T-helper 17 cell (primary cell): ENCODE measurements at regions not wholly inside any gene's neighbourhood (a gene's known extent, or its start where the extent isn't known, plus 50 kb on each side); places are given as distances from the start of the nearest gene placed in this dataset.

Experiments
- ATAC-seq: fragments of 150-1000 bp; cut with Tn5 transposase; 2 replicates; pipeline ENCODE4 v1.10.0; 2021; ENCODE audit warnings: mild to moderate bottlenecking, moderate library complexity
- DNase-seq, 3 donors: peaks; one replicate each; pipeline versions ENCODE4 v3.0.0 to v3.0.0-alpha.2; 2020 to 2021
- H3K9me3 ChIP-seq: one replicate; pipeline ENCODE4 v1.7.0; 2013; ENCODE audit warnings: low read length, mild to moderate bottlenecking; ENCODE audit not compliant: control insufficient read depth, poor library complexity, severe bottlenecking
- H3K27ac Mint-ChIP-seq: one replicate; pipeline ENCODE4 v1.8.0; 2022; ENCODE audit warnings: mild to moderate bottlenecking, moderate library complexity, mixed read lengths
- H3K27me3 Mint-ChIP-seq: one replicate; pipeline ENCODE4 v1.8.0; 2022; ENCODE audit warnings: mixed read lengths
- H3K36me3 Mint-ChIP-seq: one replicate; pipeline ENCODE4 v1.8.0; 2022; ENCODE audit warnings: low read depth, mixed read lengths
- H3K4me1 Mint-ChIP-seq: one replicate; pipeline ENCODE4 v1.8.0; 2022; ENCODE audit warnings: mild to moderate bottlenecking, mixed read lengths
- H3K4me3 Mint-ChIP-seq: one replicate; pipeline ENCODE4 v1.8.0; 2022; ENCODE audit warnings: mild to moderate bottlenecking, moderate library complexity, mixed read lengths

- ATAC-seq (no peak), DNase-seq (no peak)
- no peak overlapping the region for H3K27ac Mint-ChIP-seq
- no peaks in the 10 kb centered on the region for H3K4me1 Mint-ChIP-seq
- H3K36me3 Mint-ChIP-seq, result no peaks in the 10 kb centered on the region
- peaks cover 15% of the 10 kb centered on the region for H3K27me3 Mint-ChIP-seq
- H3K4me3 Mint-ChIP-seq, result no peak overlapping the region
- no peaks in the 10 kb centered on the region for H3K9me3 ChIP-seq
Measured at GRCh38 chr6:6402591-6402990, 82.1 kb upstream of the F13A1 start.

GRCh38 chr6:6405031-6405430 is 84.6 kb upstream of the F13A1 start:
- Mint-ChIP-seq H3K27me3 (peaks cover 10% of the 10 kb centered on the region), H3K4me1 (no peaks in the 10 kb centered on the region), H3K36me3 (no peaks in the 10 kb centered on the region), H3K4me3 (no peak overlapping the region), H3K27ac (no peak overlapping the region)
- no peaks in the 10 kb centered on the region for H3K9me3 ChIP-seq
- ATAC-seq (no peak), DNase-seq (no peak)

DNA sequence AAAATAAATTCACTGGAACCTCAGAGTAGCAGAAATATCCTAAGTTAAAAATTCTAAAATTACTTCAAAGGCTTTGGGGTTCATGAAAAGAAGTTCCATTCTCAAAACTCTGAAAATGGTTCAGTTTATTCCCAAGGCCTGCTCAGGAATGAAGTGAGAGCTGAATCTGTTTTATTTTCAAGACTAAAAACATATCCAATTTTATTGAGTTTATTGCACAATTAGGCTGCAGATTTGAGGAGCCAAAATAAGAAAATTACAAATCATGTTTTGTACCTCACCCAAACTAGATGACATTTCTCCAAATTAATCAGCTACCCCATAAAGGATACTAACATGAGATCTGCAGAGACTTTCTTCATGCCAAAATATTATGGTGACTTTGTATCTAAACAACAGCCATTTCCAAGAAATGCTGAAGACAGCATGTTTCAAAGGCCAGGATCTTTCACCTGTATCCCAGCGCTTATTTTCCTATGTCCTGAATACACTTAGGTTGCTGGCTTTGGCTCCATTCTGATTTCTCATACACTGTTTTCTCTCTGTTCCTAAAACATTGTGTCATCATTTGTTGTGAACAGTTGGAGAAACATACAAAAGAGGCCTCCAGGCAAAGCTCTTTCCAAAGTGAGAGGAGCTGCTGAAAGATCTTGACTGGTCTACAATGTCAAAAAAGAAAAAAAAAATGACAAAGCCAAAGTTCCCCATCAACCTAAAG is 85.7 kb upstream of the F13A1 start:
- no peaks in the 10 kb centered on the region for H3K9me3 ChIP-seq
- Mint-ChIP-seq H3K36me3 (no peaks in the 10 kb centered on the region), H3K27ac (no peak overlapping the region), H3K4me1 (no peaks in the 10 kb centered on the region), H3K27me3 (peaks cover 20% of the 10 kb centered on the region), H3K4me3 (no peak overlapping the region)
- no peak for ATAC-seq
- DNase-seq, result no peak

DNA sequence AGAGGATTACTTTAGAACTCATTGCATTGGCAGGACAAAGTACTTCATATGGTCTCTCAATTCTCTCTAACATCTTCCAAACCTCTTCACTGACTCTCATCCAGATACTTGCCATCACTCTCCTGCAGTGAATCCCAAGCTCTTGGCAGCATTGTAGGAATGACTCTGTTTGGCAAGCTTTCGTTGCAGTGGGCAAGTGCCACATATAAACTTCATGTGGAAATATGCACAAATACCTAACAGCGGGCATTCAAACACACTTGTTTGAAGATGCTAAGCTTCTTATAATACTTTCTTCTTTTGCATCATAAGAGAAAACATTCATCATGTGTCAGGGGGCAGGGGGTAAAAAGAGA is 86.2 kb upstream of the F13A1 start:
- ATAC-seq, result no peak
- no peaks in the 10 kb centered on the region for H3K36me3 Mint-ChIP-seq
- peaks cover 20% of the 10 kb centered on the region for H3K27me3 Mint-ChIP-seq

GRCh38 chr6:6407071-6407741 is 86.7 kb upstream of the F13A1 start:
- DNase-seq (no peak), ATAC-seq (peak; percentile 76)
- no peak overlapping the region for H3K4me3 Mint-ChIP-seq
- no peak overlapping the region for H3K27ac Mint-ChIP-seq
- peaks cover 20% of the 10 kb centered on the region for H3K27me3 Mint-ChIP-seq
- no peaks in the 10 kb centered on the region for H3K9me3 ChIP-seq
- H3K4me1 Mint-ChIP-seq, result no peaks in the 10 kb centered on the region
- H3K36me3 Mint-ChIP-seq, result no peaks in the 10 kb centered on the region

More for the DNA sequence above, 86.2 kb upstream of the F13A1 start:
- no peak for DNase-seq
- Mint-ChIP-seq H3K4me3 (no peak overlapping the region), H3K4me1 (no peaks in the 10 kb centered on the region), H3K27ac (no peak overlapping the region)
- no peaks in the 10 kb centered on the region for H3K9me3 ChIP-seq

DNA sequence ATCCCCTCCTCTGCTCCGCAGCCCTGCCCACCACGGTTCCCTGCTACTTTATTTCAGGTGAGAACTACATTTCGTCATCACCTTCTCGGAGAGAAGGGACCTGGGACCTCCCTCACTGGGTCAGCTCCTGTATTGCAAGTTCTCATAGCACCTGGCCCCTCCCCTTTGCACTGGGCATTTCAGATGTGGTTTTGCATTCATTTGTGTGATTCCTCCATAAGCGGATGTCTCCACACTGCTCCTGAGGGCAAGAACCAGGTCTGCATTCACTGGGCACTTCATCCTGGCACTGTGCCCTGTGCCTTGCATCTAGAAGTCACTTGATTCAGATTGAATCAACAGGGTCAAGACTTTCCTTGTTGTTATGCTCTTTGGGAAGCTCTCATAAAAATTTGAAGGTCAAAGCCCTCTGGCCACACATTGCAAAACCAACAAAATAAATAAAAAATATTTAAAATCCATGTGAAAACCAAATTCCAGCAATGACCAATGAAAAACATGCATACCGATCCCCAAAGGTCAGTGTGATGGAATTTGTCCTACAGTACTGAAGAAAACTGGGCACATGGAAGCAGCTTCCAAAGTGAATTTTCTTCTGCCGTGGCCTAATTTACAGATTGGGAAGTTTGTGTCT is 89.1 kb upstream of the F13A1 start:
- Mint-ChIP-seq H3K36me3 (no peaks in the 10 kb centered on the region), H3K27ac (no peak overlapping the region), H3K4me1 (no peaks in the 10 kb centered on the region), H3K27me3 (peaks cover 30% of the 10 kb centered on the region), H3K4me3 (no peak overlapping the region)
- ATAC-seq (no peak), DNase-seq (no peak)
- no peaks in the 10 kb centered on the region for H3K9me3 ChIP-seq

DNA sequence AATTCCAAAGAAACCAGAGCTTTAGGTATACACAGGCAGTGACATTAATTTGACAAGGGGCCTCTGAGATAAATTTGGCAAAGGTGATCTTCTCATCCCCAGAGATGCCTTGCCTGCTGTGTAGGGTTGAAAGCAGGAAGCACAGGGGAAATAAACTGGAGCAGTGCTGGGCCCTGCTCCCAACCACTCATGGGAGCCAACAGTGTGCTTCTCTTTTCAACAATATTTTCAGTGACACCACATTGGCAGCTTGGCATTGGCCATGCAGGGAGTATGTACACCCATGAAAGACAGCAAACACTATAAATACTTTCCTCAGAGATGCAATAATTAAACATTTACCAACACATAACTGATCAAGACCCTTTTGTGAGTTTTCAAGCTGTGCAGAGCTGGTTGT is 90.7 kb upstream of the F13A1 start:
- Mint-ChIP-seq H3K4me1 (no peaks in the 10 kb centered on the region), H3K27me3 (peaks cover 40% of the 10 kb centered on the region), H3K36me3 (no peaks in the 10 kb centered on the region), H3K4me3 (no peak overlapping the region), H3K27ac (no peak overlapping the region)
- H3K9me3 ChIP-seq, result no peaks in the 10 kb centered on the region
- ATAC-seq (no peak), DNase-seq (no peak)

DNA sequence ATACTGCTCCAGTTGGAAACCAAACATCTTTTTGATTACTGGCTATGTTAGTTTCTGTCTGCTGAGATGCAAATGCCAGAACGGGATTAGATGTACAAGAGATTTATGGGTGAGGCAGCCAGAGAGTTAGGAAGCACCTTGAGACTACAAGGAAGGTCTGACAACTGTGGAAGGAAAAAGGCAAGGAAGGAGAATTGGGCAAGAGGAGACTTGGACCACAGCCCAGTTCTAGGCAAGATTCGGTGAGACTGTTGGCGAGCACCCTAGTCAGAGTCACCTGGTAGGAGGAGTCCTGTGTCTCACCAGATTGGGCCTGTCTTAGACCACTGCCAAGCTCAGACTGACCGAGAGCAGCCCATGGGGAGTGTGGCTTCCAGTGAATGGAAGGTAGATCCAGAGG is 91.8 kb upstream of the F13A1 start:
- H3K27me3 Mint-ChIP-seq, result peaks cover 42% of the 10 kb centered on the region
- H3K36me3 Mint-ChIP-seq, result no peaks in the 10 kb centered on the region

DNA sequence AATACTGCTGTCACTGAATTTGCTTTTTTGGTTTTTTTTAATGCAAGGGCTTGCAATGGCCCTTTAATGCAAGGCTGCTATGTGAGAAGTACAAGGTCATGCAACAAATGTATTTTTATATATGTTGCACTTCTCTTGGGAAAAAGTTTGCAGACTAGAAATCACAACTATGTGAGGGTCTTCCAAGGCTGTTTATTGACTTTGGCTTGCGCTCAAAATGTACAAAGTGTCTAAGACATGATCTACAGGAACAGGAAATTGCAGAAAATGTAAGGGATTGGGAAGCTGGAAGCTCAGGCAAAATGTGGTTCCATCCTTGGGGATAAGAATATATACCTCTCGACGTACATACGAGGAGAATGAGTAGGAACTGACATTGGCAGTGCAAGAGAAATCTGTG is 92.2 kb upstream of the F13A1 start:
- Mint-ChIP-seq H3K4me1 (no peaks in the 10 kb centered on the region), H3K36me3 (no peaks in the 10 kb centered on the region), H3K27me3 (peaks cover 42% of the 10 kb centered on the region), H3K27ac (no peak overlapping the region), H3K4me3 (no peak overlapping the region)
- DNase-seq, result no peak
- no peak for ATAC-seq
- H3K9me3 ChIP-seq, result no peaks in the 10 kb centered on the region

More for the DNA sequence above, 91.8 kb upstream of the F13A1 start:
- H3K9me3 ChIP-seq, result no peaks in the 10 kb centered on the region
- DNase-seq (no peak), ATAC-seq (no peak)
- Mint-ChIP-seq H3K4me3 (no peak overlapping the region), H3K4me1 (no peaks in the 10 kb centered on the region), H3K27ac (no peak overlapping the region)

- H3K9me3 ChIP-seq, result no peaks in the 10 kb centered on the region
- peaks cover 36% of the 10 kb centered on the region for H3K27me3 Mint-ChIP-seq
- ATAC-seq (no peak), DNase-seq (no peak)
- H3K36me3 Mint-ChIP-seq, result no peaks in the 10 kb centered on the region
- H3K4me1 Mint-ChIP-seq, result no peaks in the 10 kb centered on the region
- H3K4me3 Mint-ChIP-seq, result no peak overlapping the region
- no peak overlapping the region for H3K27ac Mint-ChIP-seq
Measured at GRCh38 chr6:6414931-6415330, 94.5 kb upstream of the F13A1 start.

DNA sequence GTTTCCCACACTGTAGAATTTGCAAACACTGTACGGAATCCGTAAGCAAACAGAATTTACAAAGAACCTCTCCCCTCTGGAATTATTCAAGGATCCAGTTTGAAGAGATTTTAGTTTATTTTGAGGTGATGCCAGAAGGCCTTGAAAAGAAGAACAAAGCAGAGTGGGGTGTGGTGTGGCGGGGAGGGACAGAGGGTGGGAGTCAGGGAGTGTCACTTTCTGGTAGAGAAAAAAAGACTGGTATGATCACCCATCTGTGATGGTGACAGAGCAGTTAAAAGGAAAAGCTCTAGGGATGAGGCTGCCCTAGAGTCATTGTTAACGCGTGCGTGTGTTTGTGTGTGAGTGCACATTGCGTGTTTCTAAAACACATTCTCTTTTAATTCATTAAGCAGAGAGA is 97.0 kb upstream of the F13A1 start:
- Mint-ChIP-seq H3K4me1 (no peaks in the 10 kb centered on the region), H3K27me3 (peaks cover 20% of the 10 kb centered on the region), H3K36me3 (no peaks in the 10 kb centered on the region), H3K27ac (no peak overlapping the region), H3K4me3 (no peak overlapping the region)
- ATAC-seq (no peak), DNase-seq (no peak)
- no peaks in the 10 kb centered on the region for H3K9me3 ChIP-seq

- H3K4me1 Mint-ChIP-seq, result no peaks in the 10 kb centered on the region
- no peak for ATAC-seq
- no peak for DNase-seq
- no peak overlapping the region for H3K4me3 Mint-ChIP-seq
- peaks cover 16% of the 10 kb centered on the region for H3K27me3 Mint-ChIP-seq
- H3K9me3 ChIP-seq, result no peaks in the 10 kb centered on the region
- no peaks in the 10 kb centered on the region for H3K36me3 Mint-ChIP-seq
- H3K27ac Mint-ChIP-seq, result no peak overlapping the region
Measured at GRCh38 chr6:6418421-6418820, 98.0 kb upstream of the F13A1 start.

GRCh38 chr6:6420107-6420506 is 99.6 kb upstream of the F13A1 start:
- peaks cover 10% of the 10 kb centered on the region for H3K27me3 Mint-ChIP-seq
- H3K4me1 Mint-ChIP-seq, result no peaks in the 10 kb centered on the region
- no peak overlapping the region for H3K4me3 Mint-ChIP-seq
- H3K9me3 ChIP-seq, result no peaks in the 10 kb centered on the region
- no peak overlapping the region for H3K27ac Mint-ChIP-seq
- no peak for ATAC-seq
- DNase-seq, result no peak
- no peaks in the 10 kb centered on the region for H3K36me3 Mint-ChIP-seq

DNA sequence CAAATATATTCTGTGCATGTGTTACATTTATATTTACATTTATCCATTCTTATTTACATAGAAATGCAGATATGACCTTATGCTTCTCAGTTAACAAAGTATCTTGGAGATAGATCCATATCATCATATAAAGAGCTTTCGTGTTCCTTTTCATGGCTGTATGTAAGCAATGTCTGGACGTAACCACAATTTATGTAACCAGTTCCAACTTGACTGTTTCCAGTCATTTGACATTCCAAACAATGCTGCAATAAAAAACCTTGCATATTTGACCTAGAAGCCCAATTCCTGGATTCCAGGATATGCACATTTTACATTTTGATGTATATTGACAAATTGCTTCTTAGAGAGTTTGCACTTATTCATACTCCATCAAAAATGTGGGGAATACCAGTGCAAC is 113.7 kb upstream of the F13A1 start:
- Mint-ChIP-seq H3K4me1 (no peaks in the 10 kb centered on the region), H3K27me3 (no peaks in the 10 kb centered on the region), H3K36me3 (no peaks in the 10 kb centered on the region), H3K27ac (no peak overlapping the region), H3K4me3 (no peak overlapping the region)
- no peaks in the 10 kb centered on the region for H3K9me3 ChIP-seq
- ATAC-seq (no peak), DNase-seq (no peak)
